ENCODE measurements at regions not wholly inside any gene's neighbourhood (a gene's known extent, or its start where the extent isn't known, plus 50 kb on each side); places are given as distances from the start of the nearest gene placed in this dataset.

GRCh38 chr19:23810496-23810895, 51.8 kb upstream of the ZNF681 start:
- TF ChIP-seq EZH2phosphoT487 (IDR thresholded peaks at IDR 0.05; ENCODE audit: low read length) (no peak), EZH2 (optimal IDR thresholded peaks at IDR 0.05; ENCODE audit: low read depth, low read length) (no peak)
